Limb (tissue), 2 donors: ENCODE measurements at regions not wholly inside any gene's neighbourhood (a gene's known extent, or its start where the extent isn't known, plus 50 kb on each side); places are given as distances from the start of the nearest gene placed in this dataset.
A peak's percentile ranks its signal among the peaks of the same experiment; 100 is the strongest.

Experiments used
- DNase-seq, 2 donors: peaks; one replicate each; pipeline ENCODE4 v3.0.0-alpha.2; 2016; ENCODE audit errors: extremely low spot score in 2 of 2

DNA sequence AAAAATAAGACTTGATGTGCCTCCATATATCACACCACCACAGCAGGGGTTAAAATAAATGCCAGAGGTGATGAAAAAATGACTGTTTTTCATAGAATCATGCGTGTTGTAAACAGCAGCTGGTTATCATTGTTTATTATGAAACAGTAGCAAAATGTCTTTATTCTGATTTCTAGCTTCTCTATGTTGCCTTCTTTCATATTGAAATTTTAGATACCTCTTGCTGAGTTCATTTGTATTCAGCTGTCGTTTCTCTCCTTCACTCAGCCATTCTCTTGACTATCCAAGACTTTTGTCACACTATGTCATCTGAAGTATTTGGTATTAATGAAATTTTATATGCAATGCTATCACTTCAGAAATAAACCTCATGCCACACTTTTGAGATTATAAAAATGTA lies 465.0 kb downstream of the TAF11L14 start:
- no peak for DNase-seq

GRCh38 chr5:18101532-18101931 lies 467.3 kb downstream of the TAF11L14 start:
- no peak for DNase-seq

GRCh38 chr5:18102733-18103132 lies 468.5 kb downstream of the TAF11L14 start:
- no peak for DNase-seq

DNA sequence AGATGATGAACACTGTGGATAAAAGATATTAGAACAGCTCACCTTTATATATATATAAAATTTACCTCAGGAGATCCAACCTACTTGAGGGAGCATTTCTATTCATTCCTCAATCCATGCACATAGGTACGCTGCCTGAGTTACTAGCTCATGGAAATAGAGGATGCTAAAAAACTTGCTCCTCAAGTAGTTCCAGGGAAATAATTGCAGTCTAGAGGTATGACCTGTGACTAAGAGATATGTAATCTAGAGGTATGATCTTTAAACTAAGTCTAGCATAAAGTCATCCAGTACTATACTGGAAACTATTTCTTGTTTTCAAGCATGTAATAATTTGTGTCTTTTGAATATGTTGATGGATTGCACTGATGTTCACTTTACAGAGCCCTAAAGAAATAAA lies 471.2 kb downstream of the TAF11L14 start:
- DNase-seq, result no peak

DNA sequence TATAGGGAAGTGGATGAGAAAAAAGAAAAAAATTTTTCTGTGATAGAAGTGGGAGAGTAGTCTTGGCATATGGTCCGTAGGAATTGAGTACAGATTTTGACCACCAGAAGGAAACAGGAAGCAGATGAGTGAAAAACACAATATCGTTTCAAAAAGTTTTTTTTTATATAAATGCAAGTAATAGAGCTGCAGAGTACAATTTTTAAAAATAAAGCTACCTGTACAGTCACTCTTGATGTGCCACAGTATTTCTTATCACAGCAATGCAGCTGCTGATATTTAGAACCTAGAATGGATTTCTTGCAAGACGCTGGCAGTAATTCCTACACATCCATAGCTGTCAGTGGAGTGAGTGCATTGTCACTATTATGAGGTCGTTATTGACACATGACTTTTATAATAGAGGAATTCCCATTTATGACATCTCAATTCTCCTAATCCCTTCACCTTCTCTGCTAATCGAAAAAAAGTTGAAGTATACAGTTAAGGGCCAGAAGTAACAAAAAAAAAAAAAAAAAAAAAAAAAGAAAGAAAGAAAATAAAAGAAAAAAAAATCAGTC lies 477.7 kb downstream of the TAF11L14 start:
- no peak for DNase-seq

GRCh38 chr5:18113721-18114120 lies 479.5 kb downstream of the TAF11L14 start:
- peak in 1 of 2 donors; percentile 35 for DNase-seq

GRCh38 chr5:18114151-18114757 lies 480.0 kb downstream of the TAF11L14 start:
- DNase-seq, result no peak

GRCh38 chr5:18117968-18118367 lies 483.7 kb downstream of the TAF11L14 start:
- no peak for DNase-seq

- no peak for DNase-seq
Measured at GRCh38 chr5:18119156-18119785, 485.0 kb downstream of the TAF11L14 start.

DNA sequence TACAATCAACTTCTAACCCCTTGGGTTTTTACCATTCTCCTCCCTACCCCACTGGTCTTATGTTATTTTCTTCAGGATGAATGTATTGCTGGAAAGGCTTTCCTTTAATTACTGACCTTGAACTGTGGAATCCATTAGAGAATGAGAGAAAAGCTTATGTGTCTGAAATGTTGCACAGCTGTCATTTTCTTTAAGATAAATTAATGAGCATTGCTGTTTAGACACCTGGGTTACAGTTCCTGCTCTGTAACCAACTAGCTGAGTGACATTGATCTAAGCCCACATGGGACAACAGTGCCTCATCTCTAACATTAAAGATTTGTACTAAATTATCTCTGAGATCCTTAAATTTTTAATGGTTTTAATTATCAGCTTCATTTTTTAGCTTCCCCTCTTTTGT lies 507.0 kb downstream of the TAF11L14 start:
- DNase-seq, result no peak

- peak in 1 of 2 donors; percentile 31 for DNase-seq
Measured at GRCh38 chr5:18142831-18143230, 508.6 kb downstream of the TAF11L14 start.

- DNase-seq, result peak in 1 of 2 donors; percentile 20
Measured at GRCh38 chr5:18152671-18153070, 518.4 kb downstream of the TAF11L14 start.

DNA sequence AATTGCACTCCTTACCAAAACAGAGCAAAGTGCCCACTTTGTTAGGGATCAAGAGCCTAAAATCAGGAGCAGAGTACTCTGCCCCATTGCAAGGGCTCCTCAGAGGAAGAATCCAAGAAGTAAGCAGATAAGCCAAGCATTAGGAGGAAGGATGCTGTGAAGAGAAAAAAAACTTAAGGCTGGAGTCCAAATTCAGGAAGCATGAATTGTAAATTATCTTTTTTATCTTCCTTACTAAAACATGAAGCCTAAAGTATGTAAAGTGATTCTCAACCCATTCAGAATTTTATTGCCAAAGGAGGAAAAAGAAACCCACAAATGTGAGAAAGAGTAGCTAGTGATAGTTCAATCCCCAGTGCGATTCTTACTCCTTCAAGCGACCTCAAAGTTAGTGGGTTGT lies 523.9 kb downstream of the TAF11L14 start:
- DNase-seq, result no peak

DNA sequence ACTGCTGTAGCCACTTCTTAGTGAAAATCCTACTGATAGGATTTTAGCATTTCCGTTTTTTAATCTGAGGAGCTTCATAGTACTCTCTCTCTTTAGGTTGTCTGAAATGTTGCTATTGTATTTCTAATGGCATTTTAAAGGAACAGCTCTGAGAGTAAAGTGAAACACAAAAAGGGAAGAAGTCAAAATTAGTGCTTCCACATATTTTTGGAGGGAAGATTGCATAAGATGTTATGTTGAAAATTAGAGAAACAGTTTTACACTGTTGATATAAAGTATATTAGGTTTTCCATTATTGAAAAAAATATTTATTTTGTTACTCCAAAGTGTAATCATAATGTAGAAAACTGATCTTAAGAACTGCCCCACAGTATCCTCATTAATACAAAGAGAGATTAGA lies 525.1 kb downstream of the TAF11L14 start:
- no peak for DNase-seq

DNA sequence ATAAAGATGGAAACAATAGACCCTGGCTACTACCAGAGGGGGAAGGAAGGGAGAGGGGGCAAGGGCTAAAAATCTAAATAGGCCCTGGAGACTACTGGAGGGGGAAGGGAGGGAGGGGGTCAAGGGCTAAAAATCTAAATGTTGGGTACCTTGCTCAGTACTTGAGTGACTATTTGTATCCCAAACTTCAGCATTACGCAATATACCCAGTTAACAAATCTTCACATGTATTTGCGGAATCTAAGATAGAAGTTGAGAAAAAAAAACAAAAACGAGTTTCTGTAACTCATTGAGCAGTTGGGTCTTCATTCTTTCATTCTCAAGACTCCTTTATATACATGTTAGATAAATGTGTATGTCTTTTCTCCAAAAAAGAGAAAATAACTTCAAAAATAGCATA lies 537.4 kb downstream of the TAF11L14 start:
- no peak for DNase-seq

- no peak for DNase-seq
Measured at GRCh38 chr5:18179579-18179978, 545.3 kb downstream of the TAF11L14 start.

DNA sequence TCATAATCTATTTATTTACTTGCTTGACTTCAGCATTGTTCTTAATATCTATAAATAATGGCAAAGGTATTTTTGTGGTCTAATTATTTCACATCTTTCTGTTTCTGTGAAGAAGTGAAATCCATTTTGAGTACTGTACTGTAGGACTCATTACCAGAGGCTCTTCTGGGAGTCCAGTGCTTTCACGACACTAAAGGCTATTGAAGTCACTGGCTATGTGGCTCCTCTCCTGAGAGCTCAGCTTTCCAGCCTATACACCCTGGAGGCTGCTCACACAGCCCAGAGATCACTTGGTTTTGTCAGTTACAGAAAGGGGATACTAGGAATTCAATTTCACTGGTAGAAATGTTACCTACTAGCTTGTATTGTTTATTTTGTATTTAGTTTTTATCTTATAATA lies 547.3 kb downstream of the TAF11L14 start:
- DNase-seq, result no peak

DNA sequence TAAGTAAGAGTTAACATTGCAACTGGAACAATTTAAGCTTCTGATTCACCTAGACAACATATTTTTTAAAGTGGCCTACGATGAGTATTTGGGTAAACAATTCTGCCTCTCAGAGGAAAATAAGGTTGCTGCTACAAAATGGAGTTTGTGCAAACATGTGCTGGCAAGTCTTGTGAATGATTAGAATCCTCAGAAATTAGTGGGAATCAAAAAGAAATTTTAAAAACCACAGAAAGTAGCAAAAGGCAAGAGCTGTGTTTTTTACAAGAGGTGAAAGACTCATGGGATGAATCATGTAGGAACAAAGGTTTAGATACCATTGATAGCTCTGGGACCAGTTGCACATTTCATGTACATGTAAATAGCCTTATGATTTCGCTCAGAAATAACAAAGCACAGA lies 561.6 kb downstream of the TAF11L14 start:
- DNase-seq, result no peak

DNA sequence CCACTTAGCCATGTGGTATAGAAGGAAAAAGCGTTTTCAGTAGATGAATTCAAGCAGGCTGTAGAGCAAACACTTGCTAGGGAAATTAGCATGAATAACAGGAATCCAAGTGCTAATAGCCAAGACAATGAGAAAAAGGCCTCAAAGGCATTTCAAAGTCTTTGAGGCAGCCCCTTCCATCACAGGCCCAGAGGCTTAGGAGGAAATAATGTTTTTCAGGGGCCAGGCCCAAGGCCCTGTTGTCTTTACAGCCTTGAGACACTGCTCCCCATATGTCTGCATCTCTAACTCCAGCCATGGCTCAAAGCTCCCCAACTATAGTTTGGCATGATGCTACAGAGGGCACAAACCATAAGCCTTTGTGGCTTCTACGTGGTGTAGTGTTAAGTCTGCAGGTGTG lies 563.5 kb downstream of the TAF11L14 start:
- DNase-seq, result no peak

GRCh38 chr5:18202164-18202563 lies 567.9 kb downstream of the TAF11L14 start:
- DNase-seq, result no peak

- DNase-seq, result no peak
Measured at GRCh38 chr5:18203296-18203695, 569.0 kb downstream of the TAF11L14 start.

DNA sequence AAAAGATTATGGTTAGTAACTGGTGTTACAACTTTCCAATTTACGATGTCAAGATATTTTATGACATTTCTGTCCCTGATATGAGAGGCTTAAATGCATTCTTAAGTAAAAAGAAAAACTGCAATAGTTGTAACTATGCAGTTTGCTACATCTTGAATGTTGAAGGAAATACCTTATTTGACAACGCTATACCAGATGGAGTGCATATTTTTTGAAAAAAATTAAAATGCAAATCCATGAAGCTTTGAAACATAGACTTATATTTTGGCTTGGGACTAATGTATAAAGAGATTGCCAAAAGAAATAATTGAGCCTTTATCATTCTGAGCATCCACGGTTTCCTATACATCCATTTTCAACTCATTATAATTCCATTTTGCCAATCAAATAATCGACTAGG lies 579.4 kb downstream of the TAF11L14 start:
- DNase-seq, result no peak

DNA sequence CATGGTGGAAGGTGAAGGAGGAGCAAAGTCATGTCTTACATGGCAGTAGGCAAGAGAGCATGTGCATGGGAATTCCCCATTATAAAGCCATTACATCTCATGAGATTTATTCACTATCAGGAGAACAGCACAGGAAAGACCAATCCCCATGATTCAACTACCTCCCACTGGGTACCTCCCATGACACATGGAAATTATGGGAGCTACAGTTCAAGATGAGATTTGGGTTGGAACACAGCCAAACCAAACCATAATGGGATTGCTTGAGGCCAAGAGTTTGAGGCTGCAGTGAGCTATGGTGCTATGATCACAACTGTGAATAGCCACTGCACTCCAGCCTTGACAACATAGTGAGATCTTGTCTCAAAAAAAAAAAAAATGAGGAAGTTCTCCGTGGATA lies 581.8 kb downstream of the TAF11L14 start:
- DNase-seq, result no peak
